Effector memory CD8-positive, alpha-beta T cell (primary cell): ENCODE measurements at regions not wholly inside any gene's neighbourhood (a gene's known extent, or its start where the extent isn't known, plus 50 kb on each side); places are given as distances from the start of the nearest gene placed in this dataset.
"Not testable (repeated sequence)": the region's sequence is repeated elsewhere in the genome, so short reads cannot be mapped to it uniquely, and the experiment has no call there.

Source experiments
- ATAC-seq: fragments of 150-1000 bp; cut with Tn5 transposase; replicated peaks from 2 replicates; pipeline ENCODE4 v1.10.0; 2021; ENCODE audit warnings: mild to moderate bottlenecking, moderate library complexity
- DNase-seq, 3 experiments: peaks; one replicate each; pipeline ENCODE4 v3.0.0; 2021
- H3K27ac Mint-ChIP-seq, 2 donors: one replicate each; pipeline ENCODE4 v1.8.0; 2022; ENCODE audit warnings: mild to moderate bottlenecking in 2 of 2, mixed read lengths in 2 of 2, moderate library complexity in 2 of 2
- H3K27me3 Mint-ChIP-seq, 2 donors: one replicate each; pipeline ENCODE4 v1.8.0; 2022; ENCODE audit warnings: mixed read lengths in 2 of 2
- H3K36me3 Mint-ChIP-seq: one replicate; pipeline ENCODE4 v1.8.0; 2022; ENCODE audit warnings: mild to moderate bottlenecking, moderate library complexity, mixed read lengths; ENCODE audit not compliant: insufficient read depth
- H3K4me1 Mint-ChIP-seq, 2 donors: one replicate each; pipeline ENCODE4 v1.8.0; 2022; ENCODE audit warnings: low read depth in 2 of 2, mixed read lengths in 2 of 2
- H3K4me3 Mint-ChIP-seq, 2 donors: one replicate each; pipeline ENCODE4 v1.8.0; 2022; ENCODE audit warnings: mild to moderate bottlenecking in 2 of 2, mixed read lengths in 2 of 2, moderate library complexity in 2 of 2
- H3K9me3 Mint-ChIP-seq, 2 donors: one replicate each; pipeline ENCODE4 v1.8.0; 2022; ENCODE audit warnings: mixed read lengths in 2 of 2

- no peak for DNase-seq
- Mint-ChIP-seq H3K27ac (no peak overlapping the region), H3K36me3 (no peaks in the 10 kb centered on the region), H3K27me3 (peaks cover 7 to 9% of the 10 kb centered on the region in 2 donors), H3K9me3 (no peaks in the 10 kb centered on the region), H3K4me1 (no peaks in the 10 kb centered on the region), H3K4me3 (no peak overlapping the region)
- ATAC-seq, result no peak
Observed at GRCh38 chr3:170692720-170693119, 106.8 kb upstream of the SLC7A14 start.

GRCh38 chr3:170690661-170690981 lies 104.7 kb upstream of the SLC7A14 start:
- Mint-ChIP-seq H3K9me3 (no peaks in the 10 kb centered on the region), H3K27me3 (peaks cover 7 to 13% of the 10 kb centered on the region in 2 donors), H3K36me3 (no peaks in the 10 kb centered on the region), H3K4me3 (no peak overlapping the region), H3K27ac (no peak overlapping the region), H3K4me1 (no peaks in the 10 kb centered on the region)
- ATAC-seq (no peak), DNase-seq (no peak)

GRCh38 chr3:170689893-170690660 lies 104.2 kb upstream of the SLC7A14 start:
- Mint-ChIP-seq H3K4me1 (no peaks in the 10 kb centered on the region), H3K36me3 (no peaks in the 10 kb centered on the region), H3K9me3 (no peaks in the 10 kb centered on the region), H3K27ac (no peak overlapping the region), H3K4me3 (no peak overlapping the region), H3K27me3 (peaks cover 7 to 13% of the 10 kb centered on the region in 2 donors)
- DNase-seq (peak in 2 of 3 experiments; percentile 5 to 8), ATAC-seq (no peak)

GRCh38 chr3:170689296-170689829 lies 103.5 kb upstream of the SLC7A14 start:
- no peak for ATAC-seq
- no peak overlapping the region for H3K27ac Mint-ChIP-seq
- peaks cover 7 to 13% of the 10 kb centered on the region in 2 donors for H3K27me3 Mint-ChIP-seq
- H3K4me3 Mint-ChIP-seq, result no peak overlapping the region
- H3K9me3 Mint-ChIP-seq, result no peaks in the 10 kb centered on the region
- no peaks in the 10 kb centered on the region for H3K4me1 Mint-ChIP-seq
- DNase-seq, result no peak
- no peaks in the 10 kb centered on the region for H3K36me3 Mint-ChIP-seq

GRCh38 chr3:170688222-170688621 lies 102.3 kb upstream of the SLC7A14 start:
- ATAC-seq, H3K36me3 Mint-ChIP-seq, DNase-seq, H3K4me3 Mint-ChIP-seq, H3K9me3 Mint-ChIP-seq, H3K4me1 Mint-ChIP-seq, H3K27ac Mint-ChIP-seq: not testable (repeated sequence)
- peaks cover 7 to 13% of the 10 kb centered on the region in 2 donors for H3K27me3 Mint-ChIP-seq

GRCh38 chr3:170680593-170680992 lies 94.7 kb upstream of the SLC7A14 start:
- no peak overlapping the region for H3K4me3 Mint-ChIP-seq
- DNase-seq (no peak), ATAC-seq (no peak)
- H3K27ac Mint-ChIP-seq, result no peak overlapping the region
- H3K36me3 Mint-ChIP-seq, result no peaks in the 10 kb centered on the region
- no peaks in the 10 kb centered on the region for H3K4me1 Mint-ChIP-seq
- peaks cover 21 to 23% of the 10 kb centered on the region in 2 donors for H3K27me3 Mint-ChIP-seq
- H3K9me3 Mint-ChIP-seq, result no peaks in the 10 kb centered on the region

- Mint-ChIP-seq H3K27ac (no peak overlapping the region), H3K36me3 (no peaks in the 10 kb centered on the region), H3K4me3 (no peak overlapping the region), H3K4me1 (no peaks in the 10 kb centered on the region), H3K9me3 (no peaks in the 10 kb centered on the region), H3K27me3 (peaks cover 21 to 23% of the 10 kb centered on the region in 2 donors)
- DNase-seq (no peak), ATAC-seq (no peak)
Observed at GRCh38 chr3:170679190-170679589, 93.3 kb upstream of the SLC7A14 start.

GRCh38 chr3:170670504-170670903 lies 84.6 kb upstream of the SLC7A14 start:
- peaks cover 0 to 14% of the 10 kb centered on the region in 2 donors for H3K27me3 Mint-ChIP-seq
- H3K27ac Mint-ChIP-seq, result no peak overlapping the region
- DNase-seq, result no peak
- no peak overlapping the region for H3K4me3 Mint-ChIP-seq
- H3K9me3 Mint-ChIP-seq, result no peaks in the 10 kb centered on the region
- H3K4me1 Mint-ChIP-seq, result no peaks in the 10 kb centered on the region
- no peaks in the 10 kb centered on the region for H3K36me3 Mint-ChIP-seq
- no peak for ATAC-seq

- not testable (repeated sequence) for H3K27ac Mint-ChIP-seq, DNase-seq, ATAC-seq, H3K4me3 Mint-ChIP-seq, H3K9me3 Mint-ChIP-seq, H3K4me1 Mint-ChIP-seq, H3K36me3 Mint-ChIP-seq
- H3K27me3 Mint-ChIP-seq, result peaks cover 5 to 15% of the 10 kb centered on the region in 2 donors
Observed at GRCh38 chr3:170662986-170663385, 77.1 kb upstream of the SLC7A14 start.

GRCh38 chr3:170660139-170660538 lies 74.3 kb upstream of the SLC7A14 start:
- no peaks in the 10 kb centered on the region for H3K36me3 Mint-ChIP-seq
- peaks cover 7 to 33% of the 10 kb centered on the region in 2 donors for H3K27me3 Mint-ChIP-seq
- no peak for DNase-seq
- H3K4me3 Mint-ChIP-seq, result no peak overlapping the region
- H3K9me3 Mint-ChIP-seq, result no peaks in the 10 kb centered on the region
- no peaks in the 10 kb centered on the region for H3K4me1 Mint-ChIP-seq
- no peak overlapping the region for H3K27ac Mint-ChIP-seq
- ATAC-seq, result no peak

GRCh38 chr3:170657312-170657711 lies 71.4 kb upstream of the SLC7A14 start:
- no peak for DNase-seq
- ATAC-seq, result no peak
- H3K27ac Mint-ChIP-seq, result no peak overlapping the region

GRCh38 chr3:170656284-170656683 lies 70.4 kb upstream of the SLC7A14 start:
- no peak overlapping the region for H3K27ac Mint-ChIP-seq
- H3K4me1 Mint-ChIP-seq, result no peaks in the 10 kb centered on the region
- no peak overlapping the region for H3K4me3 Mint-ChIP-seq
- ATAC-seq (no peak), DNase-seq (no peak)
- no peaks in the 10 kb centered on the region for H3K9me3 Mint-ChIP-seq
- no peaks in the 10 kb centered on the region for H3K36me3 Mint-ChIP-seq
- peaks cover 13 to 60% of the 10 kb centered on the region in 2 donors for H3K27me3 Mint-ChIP-seq

More at GRCh38 chr3:170657312-170657711, 71.4 kb upstream of the SLC7A14 start:
- peaks cover 13 to 52% of the 10 kb centered on the region in 2 donors for H3K27me3 Mint-ChIP-seq
- no peaks in the 10 kb centered on the region for H3K36me3 Mint-ChIP-seq
- H3K4me1 Mint-ChIP-seq, result no peaks in the 10 kb centered on the region
- H3K4me3 Mint-ChIP-seq, result no peak overlapping the region
- H3K9me3 Mint-ChIP-seq, result no peaks in the 10 kb centered on the region

- Mint-ChIP-seq H3K36me3 (no peaks in the 10 kb centered on the region), H3K27me3 (peaks cover 13 to 77% of the 10 kb centered on the region in 2 donors), H3K9me3 (no peaks in the 10 kb centered on the region), H3K4me1 (no peaks in the 10 kb centered on the region), H3K4me3 (no peak overlapping the region), H3K27ac (no peak overlapping the region)
- no peak for DNase-seq
- ATAC-seq, result no peak
Observed at GRCh38 chr3:170653801-170654200, 67.9 kb upstream of the SLC7A14 start.

- H3K36me3 Mint-ChIP-seq, result no peaks in the 10 kb centered on the region
- H3K4me1 Mint-ChIP-seq, result no peaks in the 10 kb centered on the region
- peaks cover 13 to 56% of the 10 kb centered on the region in 2 donors for H3K27me3 Mint-ChIP-seq
- no peak for ATAC-seq
- no peak overlapping the region for H3K4me3 Mint-ChIP-seq
- no peak overlapping the region for H3K27ac Mint-ChIP-seq
- DNase-seq, result no peak
- H3K9me3 Mint-ChIP-seq, result no peaks in the 10 kb centered on the region
Observed at GRCh38 chr3:170651260-170651845, 65.5 kb upstream of the SLC7A14 start.
